Neural progenitor cell (in vitro differentiated cells): ENCODE measurements at regions not wholly inside any gene's neighbourhood (a gene's known extent, or its start where the extent isn't known, plus 50 kb on each side); places are given as distances from the start of the nearest gene placed in this dataset.

ENCODE experiments used
- DNase-seq: peaks from one replicate; pipeline ENCODE4 v3.0.0-alpha.2; 2016; ENCODE audit warnings: low spot score
- H2AFZ ChIP-seq: fragments of 200-600 bp; sonication (generic); replicated peaks from 2 replicates; pipeline ENCODE4 v1.6.1; 2016; ENCODE audit warnings: antibody characterized with exemption
- H3F3A ChIP-seq: fragments of 200-600 bp; sonication (generic); 2 replicates; pipeline ENCODE4 v1.6.1; 2016; ENCODE audit warnings: antibody characterized with exemption, low read depth
- H3K27ac ChIP-seq: fragments of 200-600 bp; sonication (generic); 2 replicates; pipeline ENCODE4 v1.5.1; 2016; ENCODE audit warnings: mild to moderate bottlenecking
- H3K27me3 ChIP-seq: fragments of 200-600 bp; sonication (generic); 2 replicates; pipeline ENCODE4 v1.6.1; 2016; ENCODE audit warnings: mild to moderate bottlenecking, moderate library complexity
- H3K36me3 ChIP-seq: fragments of 200-600 bp; sonication (generic); 2 replicates; pipeline ENCODE4 v1.5.1; 2016
- H3K4me1 ChIP-seq: fragments of 200-600 bp; sonication (generic); 2 replicates; pipeline ENCODE4 v1.6.1; 2016; ENCODE audit warnings: mixed run types
- H3K4me2 ChIP-seq: fragments of 200-600 bp; sonication (generic); 2 replicates; pipeline ENCODE4 v1.6.1; 2016
- H3K4me3 ChIP-seq: fragments of 200-600 bp; sonication (generic); 2 replicates; pipeline ENCODE4 v1.5.1; 2016
- H3K79me2 ChIP-seq: fragments of 200-600 bp; sonication (generic); 2 replicates; pipeline ENCODE4 v1.6.1; 2016; ENCODE audit warnings: low read depth
- H3K9ac ChIP-seq: fragments of 200-600 bp; sonication (generic); 2 replicates; pipeline ENCODE4 v1.6.1; 2016
- H3K9me3 ChIP-seq: fragments of 200-600 bp; sonication (generic); 2 replicates; pipeline ENCODE4 v1.5.1; 2016; ENCODE audit warnings: low read depth
- H4K20me1 ChIP-seq: fragments of 200-600 bp; sonication (generic); 2 replicates; pipeline ENCODE4 v1.6.1; 2016; ENCODE audit warnings: low read depth
- H3K27ac Mint-ChIP-seq: 3 replicates; pipeline ENCODE4 v1.8.0; 2021; ENCODE audit warnings: mixed read lengths
- H3K27me3 Mint-ChIP-seq: 2 replicates; pipeline ENCODE4 v1.8.0; 2022; ENCODE audit warnings: low read depth, mild to moderate bottlenecking, inconsistent platforms, moderate library complexity, mixed read lengths; ENCODE audit not compliant: insufficient read depth
- H3K36me3 Mint-ChIP-seq: 3 replicates; pipeline ENCODE4 v1.8.0; 2021; ENCODE audit warnings: mixed read lengths
- H3K4me1 Mint-ChIP-seq: 3 replicates; pipeline ENCODE4 v1.8.0; 2021; ENCODE audit warnings: mixed read lengths
- H3K4me3 Mint-ChIP-seq: 3 replicates; pipeline ENCODE4 v1.8.0; 2021; ENCODE audit warnings: mild to moderate bottlenecking, moderate library complexity, mixed read lengths
- H3K9me3 Mint-ChIP-seq: 3 replicates; pipeline ENCODE4 v1.8.0; 2020; ENCODE audit warnings: mixed read lengths
- EZH2 ChIP-seq: fragments of 200-600 bp; sonication (generic); IDR thresholded peaks from 2 replicates; pipeline ENCODE4 v1.6.1; 2017; ENCODE audit warnings: antibody characterized with exemption, mild to moderate bottlenecking, moderate library complexity
- EZH2phosphoT487 ChIP-seq: fragments of 200-600 bp; sonication (generic); IDR thresholded peaks from 2 replicates; pipeline ENCODE4 v1.6.1; 2017; ENCODE audit warnings: antibody characterized with exemption
- TF ChIP-seq, protein P1 (sequence below): fragments of 200-600 bp; sonication (generic); IDR thresholded peaks from 2 replicates; pipeline ENCODE4 v1.5.1; 2017; ENCODE audit warnings: antibody characterized with exemption, mild to moderate bottlenecking

DNA sequence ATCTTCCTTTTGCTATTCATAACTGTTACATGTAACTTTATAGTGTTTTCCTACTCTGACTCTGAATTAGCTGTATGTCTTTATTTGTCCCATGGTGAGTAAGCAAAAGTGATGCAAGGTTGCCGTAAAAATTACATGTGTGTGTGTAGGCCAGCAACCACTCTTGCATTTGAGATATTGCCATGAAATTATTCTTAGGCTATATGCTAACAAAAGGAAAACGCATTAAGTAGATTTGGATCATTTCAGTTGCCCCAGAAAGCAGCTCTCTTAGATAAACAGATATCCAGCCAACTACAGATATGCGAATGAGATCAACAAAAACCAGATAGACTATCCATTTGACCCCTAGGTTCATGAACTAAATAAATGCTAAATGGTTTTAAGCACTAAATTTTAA lies 73.6 kb downstream of the CYLC2 start:
- no peak for TF ChIP-seq EZH2phosphoT487
- no peak for TF ChIP-seq EZH2
- Mint-ChIP-seq H3K36me3 (no peaks in the 10 kb centered on the region), H3K4me3 (no peak overlapping the region), H3K4me1 (no peaks in the 10 kb centered on the region), H3K27ac (no peak overlapping the region), H3K9me3 (no peaks in the 10 kb centered on the region), H3K27me3 (no peaks in the 10 kb centered on the region)
- H2AFZ ChIP-seq = no peak overlapping the region
- peaks cover 22% of the 10 kb centered on the region for H3K9me3 ChIP-seq
- no peak overlapping the region for H3K4me3 ChIP-seq
- no peaks in the 10 kb centered on the region for H3K36me3 ChIP-seq
- no peaks in the 10 kb centered on the region for H3K27me3 ChIP-seq
- DNase-seq = no peak
- no peak overlapping the region for H3K27ac ChIP-seq
- no peaks in the 10 kb centered on the region for H3K4me1 ChIP-seq
- no peak overlapping the region for H3K4me2 ChIP-seq
- H3K79me2 ChIP-seq = no peaks in the 10 kb centered on the region
- H3F3A ChIP-seq = no peaks in the 10 kb centered on the region
- no peak overlapping the region for H3K9ac ChIP-seq
- H4K20me1 ChIP-seq = no peaks in the 10 kb centered on the region

DNA sequence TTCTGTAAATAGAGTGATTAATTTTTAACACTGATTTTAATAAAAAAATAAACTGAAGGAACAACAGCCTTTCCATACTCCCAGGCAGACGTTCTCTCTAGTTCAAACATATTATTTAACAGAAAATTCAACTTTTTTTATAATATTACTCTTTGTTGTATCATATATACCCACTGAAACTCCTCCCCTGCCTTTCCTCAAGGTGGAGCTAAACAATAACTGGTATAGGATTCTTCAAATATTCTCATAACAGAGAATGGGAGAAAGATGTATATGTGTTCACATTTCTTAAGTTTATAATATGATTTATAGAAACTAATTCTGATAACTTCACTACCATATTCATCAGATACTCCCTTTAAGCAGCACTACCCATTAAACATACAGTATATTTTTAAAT lies 83.4 kb downstream of the CYLC2 start:
- no peaks in the 10 kb centered on the region for H3K4me1 Mint-ChIP-seq
- Histone ChIP-seq H3K79me2 (no peaks in the 10 kb centered on the region), H2AFZ (no peak overlapping the region), H4K20me1 (no peaks in the 10 kb centered on the region), H3K27me3 (no peaks in the 10 kb centered on the region), H3K4me2 (no peak overlapping the region), H3K4me1 (no peaks in the 10 kb centered on the region), H3K9me3 (peaks cover under 1% of the 10 kb centered on the region), H3F3A (no peaks in the 10 kb centered on the region), H3K27ac (no peak overlapping the region), H3K36me3 (no peaks in the 10 kb centered on the region), H3K4me3 (no peak overlapping the region), H3K9ac (no peak overlapping the region)
- no peaks in the 10 kb centered on the region for H3K9me3 Mint-ChIP-seq
- TF ChIP-seq EZH2phosphoT487 (no peak), EZH2 (no peak)
- TF ChIP-seq, protein P1, sequence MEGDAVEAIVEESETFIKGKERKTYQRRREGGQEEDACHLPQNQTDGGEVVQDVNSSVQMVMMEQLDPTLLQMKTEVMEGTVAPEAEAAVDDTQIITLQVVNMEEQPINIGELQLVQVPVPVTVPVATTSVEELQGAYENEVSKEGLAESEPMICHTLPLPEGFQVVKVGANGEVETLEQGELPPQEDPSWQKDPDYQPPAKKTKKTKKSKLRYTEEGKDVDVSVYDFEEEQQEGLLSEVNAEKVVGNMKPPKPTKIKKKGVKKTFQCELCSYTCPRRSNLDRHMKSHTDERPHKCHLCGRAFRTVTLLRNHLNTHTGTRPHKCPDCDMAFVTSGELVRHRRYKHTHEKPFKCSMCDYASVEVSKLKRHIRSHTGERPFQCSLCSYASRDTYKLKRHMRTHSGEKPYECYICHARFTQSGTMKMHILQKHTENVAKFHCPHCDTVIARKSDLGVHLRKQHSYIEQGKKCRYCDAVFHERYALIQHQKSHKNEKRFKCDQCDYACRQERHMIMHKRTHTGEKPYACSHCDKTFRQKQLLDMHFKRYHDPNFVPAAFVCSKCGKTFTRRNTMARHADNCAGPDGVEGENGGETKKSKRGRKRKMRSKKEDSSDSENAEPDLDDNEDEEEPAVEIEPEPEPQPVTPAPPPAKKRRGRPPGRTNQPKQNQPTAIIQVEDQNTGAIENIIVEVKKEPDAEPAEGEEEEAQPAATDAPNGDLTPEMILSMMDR = no peak
- no peak overlapping the region for H3K27ac Mint-ChIP-seq
- no peak overlapping the region for H3K4me3 Mint-ChIP-seq
- no peaks in the 10 kb centered on the region for H3K36me3 Mint-ChIP-seq
- H3K27me3 Mint-ChIP-seq = no peaks in the 10 kb centered on the region
- no peak for DNase-seq

- H3K27me3 ChIP-seq = no peaks in the 10 kb centered on the region
- H3K4me3 ChIP-seq = no peak overlapping the region
- H3K4me2 ChIP-seq = no peak overlapping the region
- H3K36me3 ChIP-seq = no peaks in the 10 kb centered on the region
- Mint-ChIP-seq H3K27ac (no peak overlapping the region), H3K27me3 (no peaks in the 10 kb centered on the region), H3K36me3 (no peaks in the 10 kb centered on the region), H3K9me3 (no peaks in the 10 kb centered on the region), H3K4me1 (no peaks in the 10 kb centered on the region), H3K4me3 (no peak overlapping the region)
- H3K4me1 ChIP-seq = no peaks in the 10 kb centered on the region
- H3K27ac ChIP-seq = no peak overlapping the region
- H3K79me2 ChIP-seq = no peaks in the 10 kb centered on the region
- H3K9me3 ChIP-seq = peaks cover 3% of the 10 kb centered on the region
- H4K20me1 ChIP-seq = no peaks in the 10 kb centered on the region
- no peaks in the 10 kb centered on the region for H3F3A ChIP-seq
- DNase-seq = no peak
- TF ChIP-seq, protein P1 = no peak
- TF ChIP-seq EZH2phosphoT487 = no peak
- TF ChIP-seq EZH2 = no peak
- no peak overlapping the region for H3K9ac ChIP-seq
- no peak overlapping the region for H2AFZ ChIP-seq
Measured at GRCh38 chr9:103082494-103082893, 87.4 kb downstream of the CYLC2 start.

- Histone ChIP-seq H3K4me2 (no peak overlapping the region), H4K20me1 (no peaks in the 10 kb centered on the region), H3K79me2 (no peaks in the 10 kb centered on the region), H3F3A (no peaks in the 10 kb centered on the region), H3K9ac (no peak overlapping the region), H2AFZ (no peak overlapping the region), H3K4me1 (no peaks in the 10 kb centered on the region), H3K27ac (no peak overlapping the region), H3K27me3 (no peaks in the 10 kb centered on the region), H3K9me3 (peaks cover 16% of the 10 kb centered on the region), H3K4me3 (no peak overlapping the region), H3K36me3 (no peaks in the 10 kb centered on the region)
- Mint-ChIP-seq H3K27me3 (no peaks in the 10 kb centered on the region), H3K4me3 (no peak overlapping the region), H3K36me3 (no peaks in the 10 kb centered on the region), H3K4me1 (no peaks in the 10 kb centered on the region), H3K9me3 (no peaks in the 10 kb centered on the region), H3K27ac (no peak overlapping the region)
- DNase-seq = no peak
- TF ChIP-seq EZH2phosphoT487 (no peak), EZH2 (no peak)
- TF ChIP-seq, protein P1 = no peak
Measured at GRCh38 chr9:103089357-103089756, 94.2 kb downstream of the CYLC2 start.
